WERI-Rb-1 (cell line): ENCODE measurements at regions not wholly inside any gene's neighbourhood (a gene's known extent, or its start where the extent isn't known, plus 50 kb on each side); places are given as distances from the start of the nearest gene placed in this dataset.

Experiments
- DNase-seq: peaks from one replicate; pipeline ENCODE4 v3.0.0-alpha.2; 2020
- H3K27ac ChIP-seq: fragments of 250-450 bp; sonication (Bioruptor Pico); 2 replicates; pipeline ENCODE4 v1.5.1; 2020; ENCODE audit warnings: mild to moderate bottlenecking, moderate library complexity
- H3K27me3 ChIP-seq: fragments of 250-450 bp; sonication (Bioruptor Pico); 2 replicates; pipeline ENCODE4 v1.5.1; 2021; ENCODE audit warnings: mild to moderate bottlenecking, low read depth, moderate library complexity; ENCODE audit not compliant: insufficient read depth, severe bottlenecking
- H3K36me3 ChIP-seq: fragments of 250-450 bp; sonication (Bioruptor Pico); 2 replicates; pipeline ENCODE4 v1.5.1; 2020; ENCODE audit warnings: mild to moderate bottlenecking, moderate library complexity
- H3K4me3 ChIP-seq: 2 replicates; pipeline ENCODE4 v1.5.1; 2011; ENCODE audit warnings: low read depth, mild to moderate bottlenecking, control low read depth, low read length
- H3K9me3 ChIP-seq: fragments of 250-450 bp; sonication (Bioruptor Pico); 2 replicates; pipeline ENCODE4 v1.5.1; 2021; ENCODE audit warnings: mild to moderate bottlenecking, moderate library complexity; ENCODE audit not compliant: severe bottlenecking
- CTCF ChIP-seq: IDR thresholded peaks from 2 replicates; pipeline ENCODE4 v1.5.1; 2011; ENCODE audit warnings: low read depth, mild to moderate bottlenecking, control low read depth, inconsistent platforms, low read length

DNA sequence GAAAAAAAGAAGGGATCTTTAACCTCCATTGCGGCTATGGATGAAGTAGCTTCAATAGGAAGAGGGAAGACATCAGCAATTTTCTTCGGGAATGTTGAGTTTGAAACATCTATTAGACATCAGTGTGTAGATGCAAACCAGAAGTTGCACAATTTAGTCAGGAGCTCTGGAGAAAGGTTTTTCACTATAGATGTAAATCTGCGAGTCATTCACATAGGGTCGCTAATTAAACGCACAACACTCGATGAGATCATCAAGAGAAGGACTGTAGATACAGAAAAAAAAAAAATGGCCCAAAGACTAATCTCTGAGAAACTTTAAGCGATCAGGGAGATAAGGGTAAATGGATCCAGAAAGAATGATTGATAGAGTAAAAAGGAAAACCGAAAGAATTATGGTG is 61.7 kb upstream of the TES start:
- Histone ChIP-seq H3K27ac (no peak overlapping the region), H3K4me3 (no peak overlapping the region), H3K36me3 (no peaks in the 10 kb centered on the region), H3K9me3 (no peaks in the 10 kb centered on the region), H3K27me3 (no peaks in the 10 kb centered on the region)
- TF ChIP-seq CTCF, result no peak
- no peak for DNase-seq

- DNase-seq, result no peak
- Histone ChIP-seq H3K9me3 (no peaks in the 10 kb centered on the region), H3K4me3 (no peak overlapping the region), H3K27me3 (no peaks in the 10 kb centered on the region), H3K27ac (no peak overlapping the region), H3K36me3 (no peaks in the 10 kb centered on the region)
- no peak for TF ChIP-seq CTCF
Observed at GRCh38 chr7:116150588-116150987, 59.8 kb upstream of the TES start.

GRCh38 chr7:116152276-116152675 is 58.1 kb upstream of the TES start:
- no peaks in the 10 kb centered on the region for H3K27me3 ChIP-seq
- H3K27ac ChIP-seq, result no peak overlapping the region
- no peak for DNase-seq
- no peak for TF ChIP-seq CTCF
- H3K9me3 ChIP-seq, result no peaks in the 10 kb centered on the region
- no peaks in the 10 kb centered on the region for H3K36me3 ChIP-seq
- no peak overlapping the region for H3K4me3 ChIP-seq

DNA sequence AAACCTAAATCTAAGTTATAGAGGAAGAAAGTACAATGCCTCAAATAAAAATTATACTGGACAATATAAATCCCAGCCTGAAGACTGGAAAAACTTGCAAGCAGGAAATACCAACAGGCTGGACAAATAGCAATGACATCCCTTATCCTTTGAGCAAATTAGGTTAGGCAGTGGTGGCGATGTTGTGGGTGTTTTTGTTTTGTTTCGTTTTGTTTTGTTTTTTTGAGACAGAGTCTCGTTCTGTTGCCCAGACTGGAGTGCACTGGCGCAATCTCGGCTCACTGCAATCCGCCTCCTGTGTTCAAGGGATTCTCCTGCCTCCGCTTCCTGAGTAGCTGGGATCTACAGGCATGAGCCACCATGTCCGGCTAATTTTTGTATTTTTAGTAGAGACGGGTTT is 57.3 kb upstream of the TES start:
- H3K4me3 ChIP-seq, result no peak overlapping the region
- no peaks in the 10 kb centered on the region for H3K36me3 ChIP-seq
- TF ChIP-seq CTCF, result no peak
- no peak for DNase-seq
- H3K9me3 ChIP-seq, result no peaks in the 10 kb centered on the region
- no peaks in the 10 kb centered on the region for H3K27me3 ChIP-seq
- no peak overlapping the region for H3K27ac ChIP-seq

DNA sequence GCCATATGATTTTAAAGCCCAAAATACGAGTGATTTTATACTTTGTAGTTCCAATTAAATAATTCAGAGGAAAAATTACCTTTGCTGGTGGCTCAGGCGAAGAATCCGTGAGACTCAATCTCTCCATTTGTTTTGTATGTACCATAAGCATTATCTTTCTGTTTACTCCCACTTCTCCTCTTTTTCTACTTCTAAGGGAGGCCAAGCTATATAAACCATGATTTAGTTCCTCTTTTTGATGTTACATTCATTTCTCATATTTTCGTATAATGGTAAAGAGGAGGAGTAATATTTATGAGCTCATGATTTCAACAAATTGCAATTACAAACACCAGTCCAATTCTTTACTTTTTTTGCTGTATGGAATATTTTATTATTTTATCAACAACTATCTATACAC is 50.6 kb upstream of the TES start:
- no peak for DNase-seq
- H3K27me3 ChIP-seq, result no peaks in the 10 kb centered on the region
- no peak overlapping the region for H3K27ac ChIP-seq
- no peak for TF ChIP-seq CTCF
- no peak overlapping the region for H3K4me3 ChIP-seq
- no peaks in the 10 kb centered on the region for H3K9me3 ChIP-seq
- no peaks in the 10 kb centered on the region for H3K36me3 ChIP-seq
